SU-DHL-6 (cell line): ENCODE measurements at regions not wholly inside any gene's neighbourhood (a gene's known extent, or its start where the extent isn't known, plus 50 kb on each side); places are given as distances from the start of the nearest gene placed in this dataset.

Source experiments
- H2AFZ ChIP-seq: fragments of 200-600 bp; sonication (generic); 2 replicates; pipeline ENCODE4 v1.6.1; 2014; ENCODE audit warnings: low read depth, mild to moderate bottlenecking, moderate library complexity, mixed read lengths, antibody characterized with exemption, low read length; ENCODE audit not compliant: severe bottlenecking
- H3F3A ChIP-seq: fragments of 200-600 bp; shearing (Covaris generic); 2 replicates; pipeline ENCODE4 v1.6.0; 2016; ENCODE audit warnings: antibody characterized with exemption, mild to moderate bottlenecking; ENCODE audit not compliant: insufficient read depth
- H3K27ac ChIP-seq: fragments of 200-600 bp; sonication (generic); 2 replicates; pipeline ENCODE4 v1.5.1; 2016; ENCODE audit warnings: low read depth, mild to moderate bottlenecking, low read length, moderate library complexity, mixed read lengths
- H3K27me3 ChIP-seq: fragments of 200-600 bp; sonication (generic), shearing (Covaris generic); 2 replicates; pipeline ENCODE4 v1.6.0; 2014; ENCODE audit warnings: mild to moderate bottlenecking, low read length
- H3K36me3 ChIP-seq: fragments of 200-600 bp; sonication (generic); 2 replicates; pipeline ENCODE4 v1.6.1; 2014; ENCODE audit warnings: mild to moderate bottlenecking, low read length, mixed read lengths
- H3K4me2 ChIP-seq: fragments of 300-600, 200-600 bp; shearing (Covaris generic), sonication (generic); 2 replicates; pipeline ENCODE4 v1.6.0; 2014; ENCODE audit warnings: low read length, low read depth, mild to moderate bottlenecking; ENCODE audit not compliant: poor library complexity, severe bottlenecking
- H3K4me3 ChIP-seq: fragments of 200-600 bp; sonication (generic); 2 replicates; pipeline ENCODE4 v1.5.1; 2014; ENCODE audit warnings: antibody characterized with exemption, low read length, mild to moderate bottlenecking, mixed read lengths; ENCODE audit not compliant: insufficient read depth, poor library complexity, severe bottlenecking
- H3K79me2 ChIP-seq: fragments of 200-600 bp; sonication (generic); 2 replicates; pipeline ENCODE4 v1.6.1; 2014; ENCODE audit warnings: mild to moderate bottlenecking, low read length, moderate library complexity; ENCODE audit not compliant: insufficient read depth
- H3K9ac ChIP-seq: fragments of 200-600 bp; sonication (generic); 2 replicates; pipeline ENCODE4 v1.7.0; 2014; ENCODE audit warnings: mild to moderate bottlenecking, low read length
- H3K9me2 ChIP-seq: fragments of 200-600 bp; sonication (generic); replicated peaks from 2 replicates; pipeline ENCODE4 v1.6.1; 2014; ENCODE audit warnings: low read length; ENCODE audit not compliant: insufficient read depth
- H3K9me3 ChIP-seq: fragments of 200-600 bp; sonication (generic); 2 replicates; pipeline ENCODE4 v1.6.1; 2014; ENCODE audit warnings: low read length, mixed read lengths; ENCODE audit not compliant: insufficient read depth
- H4K20me1 ChIP-seq: fragments of 200-600 bp; sonication (generic); 2 replicates; pipeline ENCODE4 v1.6.1; 2014; ENCODE audit warnings: low read depth, mild to moderate bottlenecking, antibody characterized with exemption, low read length, moderate library complexity, mixed read lengths
- EZH2phosphoT487 ChIP-seq: fragments of 200-600 bp; sonication (generic), shearing (Covaris generic); conservative IDR thresholded peaks from 2 replicates; pipeline ENCODE4 v1.6.1; 2018; ENCODE audit warnings: mild to moderate bottlenecking, antibody characterized with exemption, low read length, moderate library complexity, mixed read lengths
- TF ChIP-seq, protein P1 (sequence below): fragments of 200-600 bp; sonication (generic); IDR thresholded peaks from one replicate; pipeline ENCODE4 v1.5.1; 2017; ENCODE audit warnings: antibody characterized with exemption, mild to moderate bottlenecking, low read length, moderate library complexity; ENCODE audit not compliant: insufficient read depth, poor library complexity, severe bottlenecking

- H3K9me2 ChIP-seq = no peaks in the 10 kb centered on the region
- H3K9me3 ChIP-seq = no peaks in the 10 kb centered on the region
- H3F3A ChIP-seq = no peaks in the 10 kb centered on the region
- peak overlapping the region; percentile 90 for H2AFZ ChIP-seq
- H3K27ac ChIP-seq = no peak overlapping the region
- TF ChIP-seq EZH2phosphoT487 = no peak
- TF ChIP-seq, protein P1, sequence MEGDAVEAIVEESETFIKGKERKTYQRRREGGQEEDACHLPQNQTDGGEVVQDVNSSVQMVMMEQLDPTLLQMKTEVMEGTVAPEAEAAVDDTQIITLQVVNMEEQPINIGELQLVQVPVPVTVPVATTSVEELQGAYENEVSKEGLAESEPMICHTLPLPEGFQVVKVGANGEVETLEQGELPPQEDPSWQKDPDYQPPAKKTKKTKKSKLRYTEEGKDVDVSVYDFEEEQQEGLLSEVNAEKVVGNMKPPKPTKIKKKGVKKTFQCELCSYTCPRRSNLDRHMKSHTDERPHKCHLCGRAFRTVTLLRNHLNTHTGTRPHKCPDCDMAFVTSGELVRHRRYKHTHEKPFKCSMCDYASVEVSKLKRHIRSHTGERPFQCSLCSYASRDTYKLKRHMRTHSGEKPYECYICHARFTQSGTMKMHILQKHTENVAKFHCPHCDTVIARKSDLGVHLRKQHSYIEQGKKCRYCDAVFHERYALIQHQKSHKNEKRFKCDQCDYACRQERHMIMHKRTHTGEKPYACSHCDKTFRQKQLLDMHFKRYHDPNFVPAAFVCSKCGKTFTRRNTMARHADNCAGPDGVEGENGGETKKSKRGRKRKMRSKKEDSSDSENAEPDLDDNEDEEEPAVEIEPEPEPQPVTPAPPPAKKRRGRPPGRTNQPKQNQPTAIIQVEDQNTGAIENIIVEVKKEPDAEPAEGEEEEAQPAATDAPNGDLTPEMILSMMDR = no peak
- no peaks in the 10 kb centered on the region for H3K36me3 ChIP-seq
- no peak overlapping the region for H3K4me3 ChIP-seq
- H3K9ac ChIP-seq = no peak overlapping the region
- H4K20me1 ChIP-seq = no peaks in the 10 kb centered on the region
- no peaks in the 10 kb centered on the region for H3K79me2 ChIP-seq
- no peak overlapping the region for H3K4me2 ChIP-seq
- H3K27me3 ChIP-seq = no peaks in the 10 kb centered on the region
Measured at GRCh38 chr14:42856106-42856505, 1249.4 kb downstream of the LRFN5 start.

DNA sequence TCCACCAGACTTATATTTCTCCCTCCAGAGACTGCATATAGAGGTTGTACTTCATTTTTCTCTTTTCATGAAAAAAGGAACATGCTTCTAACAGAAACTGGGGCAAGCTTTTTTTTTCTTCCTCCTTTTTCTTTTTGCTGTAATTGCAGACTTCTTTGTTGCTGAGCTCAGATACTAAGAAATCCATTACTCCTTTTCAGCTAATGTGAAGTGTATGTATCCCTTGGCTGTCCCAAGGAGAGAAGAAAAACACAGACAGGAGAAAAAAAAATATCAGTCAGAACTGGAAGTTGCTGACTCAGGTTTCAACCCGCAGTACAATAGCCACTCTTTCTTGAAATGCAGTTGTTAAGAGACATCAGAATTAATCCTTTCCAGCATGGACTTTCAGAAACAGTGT, 1248.4 kb downstream of the LRFN5 start:
- Histone ChIP-seq H3K9ac (peak overlapping the region; percentile 33), H3K27ac (no peak overlapping the region), H3K9me3 (no peaks in the 10 kb centered on the region), H3K79me2 (no peaks in the 10 kb centered on the region), H3K4me2 (peak overlapping the region; percentile 59), H4K20me1 (no peaks in the 10 kb centered on the region), H3K27me3 (no peaks in the 10 kb centered on the region), H2AFZ (peak overlapping the region; percentile 90), H3K4me3 (peak overlapping the region; percentile 12), H3K9me2 (no peaks in the 10 kb centered on the region), H3K36me3 (no peaks in the 10 kb centered on the region), H3F3A (no peaks in the 10 kb centered on the region)
- TF ChIP-seq, protein P1 = no peak
- no peak for TF ChIP-seq EZH2phosphoT487

DNA sequence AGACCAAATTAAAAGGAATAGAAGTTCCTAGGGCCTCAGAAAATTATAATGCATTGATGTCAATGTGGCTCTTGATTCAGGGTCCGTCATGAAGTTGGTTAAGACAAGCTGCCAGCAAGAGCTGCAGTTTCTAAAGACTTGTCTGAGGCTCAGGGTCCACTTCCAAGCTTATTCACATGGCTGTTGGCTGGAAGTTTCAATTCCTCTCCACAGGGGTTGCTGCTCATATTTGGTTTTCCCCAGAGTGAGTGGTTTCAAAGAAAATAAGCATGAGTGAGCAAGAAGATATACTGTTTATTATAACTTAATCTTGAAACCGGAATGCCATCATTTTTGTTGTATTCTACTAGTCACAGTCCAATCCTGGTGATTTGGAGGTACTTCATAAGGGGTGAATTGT, 1247.4 kb downstream of the LRFN5 start:
- no peak overlapping the region for H3K27ac ChIP-seq
- H3K4me2 ChIP-seq = peak overlapping the region; percentile 12
- no peaks in the 10 kb centered on the region for H3K27me3 ChIP-seq
- H3K9ac ChIP-seq = no peak overlapping the region
- no peaks in the 10 kb centered on the region for H3F3A ChIP-seq
- no peak for TF ChIP-seq EZH2phosphoT487
- TF ChIP-seq, protein P1 = no peak
- no peaks in the 10 kb centered on the region for H3K79me2 ChIP-seq
- no peak overlapping the region for H3K4me3 ChIP-seq
- H3K9me2 ChIP-seq = no peaks in the 10 kb centered on the region
- no peaks in the 10 kb centered on the region for H3K9me3 ChIP-seq
- no peaks in the 10 kb centered on the region for H3K36me3 ChIP-seq
- peak overlapping the region; percentile 70 for H2AFZ ChIP-seq
- H4K20me1 ChIP-seq = no peaks in the 10 kb centered on the region
